C1 segment of cervical spinal cord (tissue), 14 donors: ENCODE measurements at regions not wholly inside any gene's neighbourhood (a gene's known extent, or its start where the extent isn't known, plus 50 kb on each side); places are given as distances from the start of the nearest gene placed in this dataset.
"Not testable (repeated sequence)": the region's sequence is repeated elsewhere in the genome, so short reads cannot be mapped to it uniquely, and the experiment has no call there.

ENCODE experiments used
- DNase-seq, 14 donors: peaks; one replicate each; lab custom pipeline; 2025; lab: John Stamatoyannopoulos, UW

- DNase-seq = no peak
Measured at GRCh38 chr6:33895988-33896387, 92.2 kb upstream of the MLN start.

DNA sequence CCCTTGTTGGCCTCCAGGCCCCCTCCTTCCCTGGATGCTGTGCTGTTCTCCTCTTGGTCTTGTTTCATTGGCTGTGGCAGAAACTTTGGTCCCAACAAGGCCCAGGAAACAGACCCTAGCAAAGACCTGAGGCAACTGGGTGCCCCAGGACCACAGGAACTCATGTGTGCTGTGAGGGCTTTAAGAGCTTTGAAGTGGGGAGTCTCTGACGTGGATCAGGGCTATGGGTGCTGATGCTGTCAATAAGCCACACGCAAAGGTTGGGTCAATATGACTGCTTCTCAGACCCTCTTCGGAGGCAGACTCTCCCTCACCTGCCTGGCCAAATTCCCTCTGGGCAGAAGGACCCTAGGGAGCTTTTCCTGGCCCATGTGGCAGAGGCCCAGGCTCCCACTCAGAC, 91.5 kb upstream of the MLN start:
- DNase-seq = no peak

GRCh38 chr6:33894438-33894837, 90.6 kb upstream of the MLN start:
- no peak for DNase-seq

GRCh38 chr6:33892581-33893346, 89.0 kb upstream of the MLN start:
- DNase-seq = no peak

DNA sequence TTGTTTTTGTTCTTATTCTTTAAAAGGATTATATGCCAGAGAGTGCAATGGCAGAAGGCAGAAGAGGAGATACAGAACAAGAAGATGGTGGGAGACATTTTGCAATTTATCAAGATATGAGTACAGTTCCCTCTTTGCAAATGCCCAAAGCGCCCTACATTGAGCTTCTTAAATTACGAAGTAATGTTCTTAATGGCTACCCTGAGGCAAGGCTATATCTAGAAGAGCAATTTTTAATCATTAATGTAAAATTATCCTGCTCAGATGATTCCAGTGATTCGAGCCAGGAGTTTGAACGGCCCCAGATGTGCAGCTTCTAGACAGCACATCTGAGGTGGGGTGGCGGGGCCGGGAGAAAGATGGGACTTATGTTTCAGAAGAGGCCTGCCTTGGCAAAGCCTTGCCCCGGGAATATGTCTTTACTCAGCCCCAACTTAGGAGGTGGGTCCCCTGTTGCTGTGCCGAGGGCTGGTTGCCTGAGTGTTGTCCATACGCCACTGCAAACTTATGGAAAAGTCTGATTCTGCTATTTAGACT, 84.9 kb upstream of the MLN start:
- no peak for DNase-seq

DNA sequence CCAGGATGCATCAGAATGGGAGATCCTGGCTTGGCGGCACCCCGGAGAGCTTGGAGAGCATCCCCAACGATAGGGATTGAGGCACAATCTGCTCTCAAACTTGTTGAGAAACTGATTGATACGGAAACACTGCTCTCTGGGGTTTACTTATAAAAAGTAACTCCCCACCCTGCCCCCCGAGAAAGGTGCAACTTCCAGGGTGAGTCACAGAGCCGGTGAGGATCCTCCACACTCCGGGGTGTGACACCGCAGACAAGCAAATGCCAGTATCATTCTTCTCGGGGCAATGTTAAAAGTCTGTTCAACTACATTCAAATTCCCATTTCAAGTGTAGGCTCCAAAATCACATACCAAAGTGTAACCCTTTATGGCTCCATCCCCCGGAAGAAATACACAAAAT, 84.4 kb upstream of the MLN start:
- no peak for DNase-seq

GRCh38 chr6:33886673-33887144, 82.9 kb upstream of the MLN start:
- no peak for DNase-seq

GRCh38 chr6:33885132-33886057, 81.6 kb upstream of the MLN start:
- no peak for DNase-seq

GRCh38 chr6:33883621-33884020, 79.8 kb upstream of the MLN start:
- DNase-seq = not testable (repeated sequence)

DNA sequence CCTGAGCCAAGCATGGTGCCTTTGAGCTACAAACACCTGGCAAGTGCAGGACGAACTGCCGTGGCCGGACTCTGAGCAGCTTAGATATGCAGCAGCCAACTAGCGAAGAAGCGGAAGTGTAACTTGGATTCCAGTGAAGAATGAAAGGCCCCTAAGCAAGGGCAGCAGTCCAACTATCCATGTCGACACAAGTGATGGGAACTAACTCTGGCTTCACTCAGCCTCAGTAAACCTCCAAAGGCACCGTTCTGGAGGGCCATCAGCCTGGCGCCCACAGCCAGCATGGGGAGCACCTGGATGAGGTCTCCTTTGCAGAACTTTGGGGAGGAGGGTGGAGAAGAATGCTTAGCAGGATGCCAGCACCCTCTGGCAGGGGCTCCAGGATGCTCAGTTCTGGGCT, 78.4 kb upstream of the MLN start:
- DNase-seq = no peak

- no peak for DNase-seq
Measured at GRCh38 chr6:33880766-33881165, 77.0 kb upstream of the MLN start.

GRCh38 chr6:33880104-33880678, 76.4 kb upstream of the MLN start:
- DNase-seq = no peak

GRCh38 chr6:33878562-33878961, 74.8 kb upstream of the MLN start:
- no peak for DNase-seq

- no peak for DNase-seq
Measured at GRCh38 chr6:33877982-33878535, 74.3 kb upstream of the MLN start.

DNA sequence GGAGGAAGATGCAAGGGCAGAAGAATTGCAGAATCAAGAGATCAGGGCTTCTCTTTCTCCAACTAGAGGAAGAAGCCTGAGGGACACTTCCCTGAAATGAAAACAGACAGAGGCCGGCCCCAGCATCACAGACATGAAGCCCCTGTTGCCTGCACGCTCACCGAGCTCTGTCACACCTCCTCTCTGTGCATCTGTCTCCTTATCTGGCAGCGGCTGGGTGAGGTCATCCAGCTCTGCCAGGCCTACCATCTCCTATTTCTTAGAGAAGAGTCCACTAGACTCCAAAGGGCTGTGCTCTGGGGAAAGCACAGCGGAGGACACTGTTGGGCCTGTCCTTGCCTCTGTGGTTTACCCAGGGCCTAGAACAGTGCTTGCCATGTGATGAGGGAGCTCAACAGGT, 71.9 kb upstream of the MLN start:
- no peak for DNase-seq

DNA sequence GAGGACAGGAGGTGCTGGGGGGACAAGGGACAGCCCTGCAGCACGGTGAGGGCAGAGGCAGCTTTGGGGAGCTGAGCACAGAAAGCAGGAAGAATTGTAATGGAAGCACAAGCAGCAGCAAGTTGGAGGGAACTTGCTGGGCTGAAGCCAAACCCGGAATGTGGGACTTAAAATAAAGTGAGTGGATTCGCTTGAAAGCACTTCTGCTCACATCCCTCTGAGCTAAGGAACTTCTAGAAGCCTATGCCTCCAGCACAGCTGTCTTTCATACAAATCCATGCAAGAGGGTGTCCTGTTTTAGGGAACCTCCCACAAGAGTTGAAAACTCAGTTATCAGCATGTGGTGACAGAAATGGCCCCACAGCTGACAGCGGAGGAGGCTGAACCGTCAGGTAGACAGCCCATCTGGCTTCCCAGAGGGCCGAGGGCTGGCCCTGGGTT, 71.4 kb upstream of the MLN start:
- no peak for DNase-seq

DNA sequence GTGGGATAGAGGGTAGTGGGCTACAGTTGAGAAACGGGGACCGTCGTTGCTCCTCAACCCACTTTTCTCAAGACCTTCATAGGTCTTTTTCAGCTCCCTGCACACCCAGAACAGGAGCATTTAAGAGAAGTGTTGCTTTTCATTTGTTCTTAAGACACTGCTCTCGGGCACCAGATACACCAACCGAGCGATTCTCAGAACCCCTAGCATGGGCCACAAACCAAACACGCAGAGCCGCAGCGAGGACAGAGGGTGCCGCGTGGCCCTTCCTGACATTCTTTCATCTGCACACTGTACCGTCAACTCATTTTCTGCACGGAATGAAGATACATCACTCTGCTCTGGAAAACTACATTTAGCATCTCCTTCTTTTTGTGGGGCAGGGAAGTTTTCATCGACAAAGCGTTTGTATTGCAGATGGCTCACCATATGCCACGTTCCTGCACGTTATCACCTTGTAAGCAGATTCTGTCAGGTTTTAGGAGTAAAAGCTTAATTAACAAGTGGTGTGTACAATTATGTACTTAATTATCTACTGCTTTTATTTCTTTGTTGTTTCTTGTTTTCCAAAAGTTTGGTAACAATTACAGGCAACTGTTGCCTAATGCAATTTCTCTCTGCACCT, 70.4 kb upstream of the MLN start:
- no peak for DNase-seq

- no peak for DNase-seq
Measured at GRCh38 chr6:33872761-33873160, 69.0 kb upstream of the MLN start.

DNA sequence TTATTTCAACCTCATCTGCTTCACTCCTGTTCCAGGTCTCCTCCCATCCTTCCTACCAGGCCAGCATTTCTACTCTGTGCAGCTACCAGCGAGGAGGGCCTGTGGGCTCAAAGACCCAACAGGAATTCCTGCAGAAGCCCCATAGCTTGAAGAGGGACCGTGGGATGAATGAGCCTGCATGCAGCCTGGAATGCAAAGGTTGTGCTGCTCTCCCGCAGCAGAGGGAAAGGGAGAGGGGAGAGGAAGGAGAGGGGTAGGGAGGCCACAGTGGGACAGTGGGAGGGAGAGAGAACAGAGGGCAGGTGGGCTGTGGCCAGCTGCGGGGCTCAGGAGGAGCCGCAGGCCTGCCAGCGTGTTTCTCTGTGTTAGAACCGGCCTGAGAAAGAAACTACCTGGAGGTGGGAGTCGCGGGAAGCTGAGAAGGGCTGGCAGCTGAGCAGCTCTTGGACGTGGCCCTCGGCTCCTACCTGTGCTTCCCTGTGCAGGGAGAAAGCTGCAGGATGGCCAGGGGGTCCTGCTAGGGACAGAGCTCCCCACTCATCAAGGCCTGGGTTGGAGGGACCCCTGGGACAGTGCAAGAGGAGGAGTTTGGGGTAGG, 66.1 kb upstream of the MLN start:
- DNase-seq = no peak

DNA sequence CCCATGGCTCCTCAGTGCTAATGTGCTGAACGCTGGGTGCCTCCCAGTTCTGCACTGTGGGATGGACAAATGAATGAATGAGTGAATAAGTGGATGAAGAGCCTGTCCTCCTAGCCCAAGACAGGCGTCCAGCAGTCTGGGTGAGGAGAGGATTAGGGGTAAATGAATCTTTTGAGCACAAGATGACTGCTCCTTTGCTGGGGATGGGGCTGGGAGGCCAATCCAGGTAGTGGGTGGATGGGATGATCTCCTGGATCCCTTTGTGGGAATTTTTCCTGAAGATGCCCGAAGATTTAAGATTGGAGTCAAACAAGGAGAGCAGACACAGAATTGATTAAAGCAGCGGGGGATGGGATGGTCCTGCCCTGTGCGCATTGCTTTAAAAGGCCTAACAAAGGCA, 65.3 kb upstream of the MLN start:
- no peak for DNase-seq

- DNase-seq = no peak
Measured at GRCh38 chr6:33868141-33868540, 64.3 kb upstream of the MLN start.
